ENCODE measurements at regions not wholly inside any gene's neighbourhood (a gene's known extent, or its start where the extent isn't known, plus 50 kb on each side); places are given as distances from the start of the nearest gene placed in this dataset.
"Not testable (repeated sequence)": the region's sequence is repeated elsewhere in the genome, so short reads cannot be mapped to it uniquely, and the experiment has no call there.

DNA sequence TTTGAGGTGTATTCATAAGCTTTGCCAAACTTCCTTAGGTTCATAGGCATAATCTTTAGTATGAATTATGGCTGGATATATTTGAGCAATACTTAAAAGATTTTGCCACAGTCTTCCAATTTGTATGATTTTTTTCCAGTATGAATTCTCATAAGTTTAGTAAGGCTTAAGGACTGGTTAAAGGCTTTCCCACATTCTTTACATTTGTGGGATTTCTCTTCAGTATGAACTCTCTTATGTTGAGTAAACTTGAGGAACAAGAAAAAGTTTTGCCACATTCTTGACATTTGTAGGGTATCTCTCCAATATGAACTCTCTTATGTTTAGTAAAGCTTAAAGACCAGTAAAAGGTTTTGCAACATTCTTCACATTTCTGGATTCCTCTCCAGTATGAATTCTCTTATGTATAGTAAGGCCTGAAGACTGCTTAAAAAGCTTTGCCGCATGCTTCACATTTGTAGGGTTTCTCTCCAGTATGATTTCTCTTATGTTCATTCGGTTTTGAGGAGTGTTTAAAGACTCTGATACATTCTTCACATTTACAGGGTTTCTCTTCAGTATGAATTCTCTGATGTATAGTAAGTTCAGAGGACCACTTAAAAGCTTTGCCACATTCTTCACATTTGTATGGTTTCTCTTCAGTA lies 302.6 kb downstream of the ZNF33B start:
- ATAC-seq (replicated peaks; ENCODE audit: extremely low read depth, poor library complexity, severe bottlenecking); H3K36me3 Mint-ChIP-seq (ENCODE audit: insufficient read depth); DNase-seq (ENCODE audit: low spot score in 2 of 2); H3K4me3 Mint-ChIP-seq; H3K27me3 Mint-ChIP-seq; H3K27ac Mint-ChIP-seq (ENCODE audit: low read depth); H3K4me1 Mint-ChIP-seq: not testable (repeated sequence)
- H3K9me3 Mint-ChIP-seq: peaks cover 19% of the 10 kb centered on the region

DNA sequence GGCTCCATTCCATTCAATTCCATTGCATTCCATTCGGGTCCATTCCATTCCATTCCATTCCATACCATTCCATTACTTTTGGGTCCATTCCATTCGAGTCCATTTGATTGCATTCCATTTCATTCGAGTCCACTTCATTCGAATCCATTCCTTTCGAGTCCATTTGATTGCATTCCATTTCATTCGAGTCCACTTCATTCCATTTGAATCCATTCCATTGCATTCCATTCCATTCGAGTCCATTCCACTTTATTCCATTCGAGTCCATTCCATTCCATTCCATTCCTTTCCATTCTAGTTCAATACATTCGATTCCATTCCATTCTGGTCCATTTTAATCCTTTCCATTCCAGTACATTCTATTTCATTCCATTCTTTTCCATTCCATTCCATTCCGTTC lies 334.0 kb downstream of the ZNF33B start:
- Mint-ChIP-seq H3K36me3 (ENCODE audit: insufficient read depth) (peaks cover 4% of the 10 kb centered on the region), H3K9me3 (peaks cover 94% of the 10 kb centered on the region), H3K4me3 (no peak overlapping the region), H3K4me1 (no peaks in the 10 kb centered on the region), H3K27me3 (no peaks in the 10 kb centered on the region), H3K27ac (ENCODE audit: low read depth) (no peak overlapping the region)
- DNase-seq (ENCODE audit: low spot score in 2 of 2) (no peak), ATAC-seq (replicated peaks; ENCODE audit: extremely low read depth, poor library complexity, severe bottlenecking) (no peak)

GRCh38 chr10:42281896-42282295 lies 356.5 kb downstream of the ZNF33B start:
- H3K27me3 Mint-ChIP-seq; DNase-seq (ENCODE audit: low spot score in 2 of 2); H3K36me3 Mint-ChIP-seq (ENCODE audit: insufficient read depth); H3K27ac Mint-ChIP-seq (ENCODE audit: low read depth); H3K4me3 Mint-ChIP-seq; H3K4me1 Mint-ChIP-seq; ATAC-seq (replicated peaks; ENCODE audit: extremely low read depth, poor library complexity, severe bottlenecking); H3K9me3 Mint-ChIP-seq: not testable (repeated sequence)

- H3K9me3 Mint-ChIP-seq; H3K36me3 Mint-ChIP-seq (ENCODE audit: insufficient read depth); ATAC-seq (replicated peaks; ENCODE audit: extremely low read depth, poor library complexity, severe bottlenecking): not testable (repeated sequence)
Measured at GRCh38 chr10:42269788-42270187, 368.6 kb downstream of the ZNF33B start.

DNA sequence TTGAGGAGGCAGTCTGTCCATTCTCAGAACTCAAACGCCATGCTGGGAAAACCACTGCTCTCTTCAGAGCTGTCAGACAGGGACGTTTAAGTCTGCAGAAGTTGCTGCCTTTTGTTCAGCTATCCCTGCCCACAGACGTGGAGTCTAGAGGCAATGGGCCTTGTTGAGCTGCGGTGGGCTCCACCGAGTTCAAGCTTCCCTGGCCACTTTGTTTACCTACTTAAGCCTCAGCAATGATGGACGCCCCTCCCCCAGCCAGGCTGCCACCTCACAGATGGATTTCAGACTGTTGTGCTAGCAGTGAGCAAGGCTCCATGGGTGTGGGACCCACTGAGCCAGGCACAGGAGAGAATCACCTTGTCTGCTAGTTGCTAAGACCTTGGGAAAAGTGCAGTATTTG lies 375.1 kb downstream of the ZNF33B start:
- DNase-seq (ENCODE audit: low spot score in 2 of 2); H3K27ac Mint-ChIP-seq (ENCODE audit: low read depth); H3K27me3 Mint-ChIP-seq; H3K4me3 Mint-ChIP-seq; H3K4me1 Mint-ChIP-seq; H3K36me3 Mint-ChIP-seq (ENCODE audit: insufficient read depth); ATAC-seq (replicated peaks; ENCODE audit: extremely low read depth, poor library complexity, severe bottlenecking): not testable (repeated sequence)
- peaks cover 12% of the 10 kb centered on the region for H3K9me3 Mint-ChIP-seq

More at GRCh38 chr10:42269788-42270187, 368.6 kb downstream of the ZNF33B start:
- H3K4me1 Mint-ChIP-seq; H3K27me3 Mint-ChIP-seq; H3K27ac Mint-ChIP-seq (ENCODE audit: low read depth); DNase-seq (ENCODE audit: low spot score in 2 of 2); H3K4me3 Mint-ChIP-seq: not testable (repeated sequence)

- not testable (repeated sequence) for H3K4me3 Mint-ChIP-seq; H3K36me3 Mint-ChIP-seq (ENCODE audit: insufficient read depth); H3K27ac Mint-ChIP-seq (ENCODE audit: low read depth); H3K9me3 Mint-ChIP-seq; H3K4me1 Mint-ChIP-seq; ATAC-seq (replicated peaks; ENCODE audit: extremely low read depth, poor library complexity, severe bottlenecking); DNase-seq (ENCODE audit: low spot score in 2 of 2); H3K27me3 Mint-ChIP-seq
Measured at GRCh38 chr10:42243002-42243401, 395.4 kb downstream of the ZNF33B start.

GRCh38 chr10:42242135-42242805 lies 396.1 kb downstream of the ZNF33B start:
- no peak for DNase-seq (ENCODE audit: low spot score in 2 of 2)
- Mint-ChIP-seq H3K9me3 (peaks cover 7% of the 10 kb centered on the region), H3K4me3 (no peak overlapping the region), H3K27me3 (no peaks in the 10 kb centered on the region), H3K4me1 (no peaks in the 10 kb centered on the region), H3K36me3 (ENCODE audit: insufficient read depth) (peaks cover 3% of the 10 kb centered on the region), H3K27ac (ENCODE audit: low read depth) (no peak overlapping the region)
- no peak for ATAC-seq (replicated peaks; ENCODE audit: extremely low read depth, poor library complexity, severe bottlenecking)

DNA sequence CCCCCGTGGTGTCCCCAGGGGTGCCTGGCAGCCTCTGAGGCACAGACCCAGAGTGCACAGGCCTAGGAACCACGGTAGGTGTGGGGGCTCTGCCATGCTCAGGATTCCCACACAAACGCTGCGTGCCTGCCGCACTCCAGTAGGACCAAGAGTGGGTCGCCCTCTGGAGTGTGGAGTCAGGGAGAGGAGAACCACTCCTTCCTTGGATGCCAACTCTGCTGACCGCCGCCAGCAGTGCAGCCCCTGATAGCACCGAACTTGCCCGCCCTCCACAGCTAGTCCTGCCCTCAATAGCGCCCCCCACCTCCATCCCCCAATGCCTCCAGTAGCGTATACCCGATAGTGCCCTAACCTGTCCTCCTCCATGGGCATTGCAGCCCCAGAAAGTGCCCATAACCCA lies 402.0 kb downstream of the ZNF33B start:
- H3K27ac Mint-ChIP-seq (ENCODE audit: low read depth); ATAC-seq (replicated peaks; ENCODE audit: extremely low read depth, poor library complexity, severe bottlenecking); DNase-seq (ENCODE audit: low spot score in 2 of 2); H3K4me3 Mint-ChIP-seq; H3K36me3 Mint-ChIP-seq (ENCODE audit: insufficient read depth); H3K4me1 Mint-ChIP-seq; H3K27me3 Mint-ChIP-seq; H3K9me3 Mint-ChIP-seq: not testable (repeated sequence)

DNA sequence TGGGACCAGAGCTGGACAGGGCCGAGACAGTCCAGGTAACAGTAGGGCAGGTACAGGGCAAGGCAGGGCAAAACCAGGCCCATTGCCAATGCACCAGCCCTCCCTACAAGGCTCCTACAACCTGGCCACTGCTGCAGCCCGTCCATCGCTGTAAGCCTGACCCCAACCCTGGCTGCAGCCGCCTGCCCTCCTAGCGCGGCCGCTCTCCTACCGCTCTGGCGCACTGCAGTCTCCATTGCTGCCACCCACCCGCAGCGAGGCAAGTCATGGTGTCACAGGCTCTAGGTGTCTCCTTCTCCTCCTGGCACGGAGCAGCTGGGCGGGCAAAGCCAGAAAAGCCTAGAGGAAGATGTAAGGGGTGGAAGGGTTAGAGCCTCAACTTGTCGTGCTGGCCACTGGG lies 402.6 kb downstream of the ZNF33B start:
- not testable (repeated sequence) for H3K27me3 Mint-ChIP-seq; ATAC-seq (replicated peaks; ENCODE audit: extremely low read depth, poor library complexity, severe bottlenecking); H3K9me3 Mint-ChIP-seq

GRCh38 chr10:42235241-42235640 lies 403.1 kb downstream of the ZNF33B start:
- not testable (repeated sequence) for DNase-seq (ENCODE audit: low spot score in 2 of 2); H3K4me3 Mint-ChIP-seq; H3K36me3 Mint-ChIP-seq (ENCODE audit: insufficient read depth); H3K4me1 Mint-ChIP-seq; H3K27ac Mint-ChIP-seq (ENCODE audit: low read depth); H3K27me3 Mint-ChIP-seq; H3K9me3 Mint-ChIP-seq; ATAC-seq (replicated peaks; ENCODE audit: extremely low read depth, poor library complexity, severe bottlenecking)

More for the DNA sequence above, 402.6 kb downstream of the ZNF33B start:
- not testable (repeated sequence) for H3K4me1 Mint-ChIP-seq; H3K27ac Mint-ChIP-seq (ENCODE audit: low read depth); H3K36me3 Mint-ChIP-seq (ENCODE audit: insufficient read depth); DNase-seq (ENCODE audit: low spot score in 2 of 2); H3K4me3 Mint-ChIP-seq

DNA sequence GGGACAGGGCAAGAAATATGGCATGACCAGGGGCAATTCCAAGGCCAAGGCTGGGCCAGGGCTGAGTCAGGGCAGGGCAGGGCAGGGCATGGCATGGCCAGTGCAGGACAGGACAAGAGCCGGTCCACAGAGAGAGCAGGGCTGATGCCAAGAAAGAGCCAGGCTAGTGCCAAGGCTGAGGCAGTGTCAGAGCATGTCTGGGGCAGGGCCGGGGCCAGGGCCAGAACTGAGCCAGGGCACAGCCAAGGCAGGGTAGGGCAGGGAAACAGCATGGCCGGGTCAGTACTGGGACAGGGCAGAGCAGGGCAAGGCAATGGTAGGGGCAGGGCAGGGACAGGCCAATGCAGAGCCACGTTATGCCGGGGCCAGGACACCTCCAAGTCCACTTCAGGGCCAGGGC lies 403.9 kb downstream of the ZNF33B start:
- not testable (repeated sequence) for DNase-seq (ENCODE audit: low spot score in 2 of 2); H3K27ac Mint-ChIP-seq (ENCODE audit: low read depth); H3K27me3 Mint-ChIP-seq; H3K9me3 Mint-ChIP-seq; H3K4me3 Mint-ChIP-seq; H3K4me1 Mint-ChIP-seq; ATAC-seq (replicated peaks; ENCODE audit: extremely low read depth, poor library complexity, severe bottlenecking); H3K36me3 Mint-ChIP-seq (ENCODE audit: insufficient read depth)

GRCh38 chr10:42233461-42234206 lies 404.7 kb downstream of the ZNF33B start:
- H3K36me3 Mint-ChIP-seq (ENCODE audit: insufficient read depth); H3K9me3 Mint-ChIP-seq; H3K27ac Mint-ChIP-seq (ENCODE audit: low read depth); H3K4me1 Mint-ChIP-seq; ATAC-seq (replicated peaks; ENCODE audit: extremely low read depth, poor library complexity, severe bottlenecking); DNase-seq (ENCODE audit: low spot score in 2 of 2); H3K4me3 Mint-ChIP-seq; H3K27me3 Mint-ChIP-seq: not testable (repeated sequence)

DNA sequence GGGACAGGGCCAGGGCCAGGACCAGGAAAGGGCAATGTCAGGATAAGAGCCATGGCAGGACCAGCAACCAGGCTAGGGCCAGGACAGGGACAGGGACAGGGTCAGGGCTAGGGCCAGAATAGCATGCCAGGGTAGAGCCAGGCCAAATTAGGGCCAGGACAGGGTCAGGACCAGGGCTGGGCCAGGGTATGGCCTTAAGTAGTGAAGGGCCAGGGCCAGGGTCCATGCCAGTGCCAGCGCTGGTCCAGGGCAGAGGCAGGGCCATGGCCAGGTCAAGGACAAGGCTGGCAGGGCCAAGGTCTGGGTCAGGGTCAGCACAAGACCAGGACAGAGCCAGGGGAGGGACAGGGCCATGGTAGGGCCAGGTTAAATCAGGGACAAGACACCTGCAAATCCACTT lies 405.4 kb downstream of the ZNF33B start:
- H3K4me3 Mint-ChIP-seq; H3K27ac Mint-ChIP-seq (ENCODE audit: low read depth); H3K4me1 Mint-ChIP-seq; ATAC-seq (replicated peaks; ENCODE audit: extremely low read depth, poor library complexity, severe bottlenecking); DNase-seq (ENCODE audit: low spot score in 2 of 2); H3K36me3 Mint-ChIP-seq (ENCODE audit: insufficient read depth); H3K9me3 Mint-ChIP-seq; H3K27me3 Mint-ChIP-seq: not testable (repeated sequence)

Data from central memory CD8-positive, alpha-beta T cell (primary cell).